LHCN-M2 (cell line): ENCODE measurements at regions not wholly inside any gene's neighbourhood (a gene's known extent, or its start where the extent isn't known, plus 50 kb on each side); places are given as distances from the start of the nearest gene placed in this dataset.

ENCODE experiments used
- DNase-seq: peaks from one replicate; pipeline ENCODE4 v3.0.0-alpha.2; 2012; ENCODE audit warnings: low read depth

- no peak for DNase-seq
Observed at GRCh38 chr15:70267306-70267705, 169.6 kb upstream of the TLE3 start.

GRCh38 chr15:70266412-70267121, 168.8 kb upstream of the TLE3 start:
- DNase-seq = peak; percentile 78

DNA sequence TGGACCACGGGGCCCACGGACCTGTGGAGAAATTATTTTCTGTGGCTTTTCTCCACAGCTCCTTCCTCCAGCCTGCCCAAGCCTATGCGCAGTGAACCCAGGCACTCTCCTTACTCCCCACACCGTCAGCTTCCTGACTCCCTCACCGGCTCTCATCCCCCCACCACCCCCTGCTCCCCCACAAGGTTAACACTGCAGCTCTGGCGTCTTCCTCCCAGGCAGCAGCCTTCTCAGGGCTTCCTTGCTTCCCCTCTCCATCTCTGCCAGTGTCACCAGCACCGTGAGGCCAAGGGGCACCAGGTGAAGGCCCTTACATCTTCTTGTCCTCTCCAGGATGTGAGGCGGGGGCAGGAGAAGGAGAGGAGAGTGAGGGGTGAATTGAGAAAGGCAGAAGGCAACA, 168.3 kb upstream of the TLE3 start:
- no peak for DNase-seq

DNA sequence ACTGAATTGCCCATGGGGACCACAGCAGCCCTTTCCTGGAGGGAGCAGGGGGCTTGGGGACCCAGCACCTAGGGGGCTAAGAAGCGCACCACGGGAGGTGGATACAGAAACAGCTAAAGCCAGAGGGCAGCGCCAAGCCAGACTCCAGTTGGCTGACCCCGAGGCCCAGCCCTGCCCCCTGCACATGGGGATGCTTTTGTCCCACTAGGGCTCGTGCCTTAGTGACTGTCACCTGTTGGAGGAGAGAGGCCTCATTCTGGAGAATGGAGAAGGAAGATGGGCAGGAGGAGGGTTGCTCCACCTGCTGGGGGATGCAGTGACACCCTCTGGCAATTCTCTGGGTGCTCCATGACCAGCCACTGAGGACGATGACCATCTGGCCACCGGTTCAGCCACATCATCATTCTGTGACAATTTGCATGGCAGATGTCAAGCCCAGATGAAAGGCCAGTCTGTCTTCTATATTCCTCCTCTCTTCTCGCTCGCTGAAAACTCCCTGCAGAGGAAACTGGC, 167.8 kb upstream of the TLE3 start:
- no peak for DNase-seq

GRCh38 chr15:70264738-70265465, 167.2 kb upstream of the TLE3 start:
- no peak for DNase-seq

DNA sequence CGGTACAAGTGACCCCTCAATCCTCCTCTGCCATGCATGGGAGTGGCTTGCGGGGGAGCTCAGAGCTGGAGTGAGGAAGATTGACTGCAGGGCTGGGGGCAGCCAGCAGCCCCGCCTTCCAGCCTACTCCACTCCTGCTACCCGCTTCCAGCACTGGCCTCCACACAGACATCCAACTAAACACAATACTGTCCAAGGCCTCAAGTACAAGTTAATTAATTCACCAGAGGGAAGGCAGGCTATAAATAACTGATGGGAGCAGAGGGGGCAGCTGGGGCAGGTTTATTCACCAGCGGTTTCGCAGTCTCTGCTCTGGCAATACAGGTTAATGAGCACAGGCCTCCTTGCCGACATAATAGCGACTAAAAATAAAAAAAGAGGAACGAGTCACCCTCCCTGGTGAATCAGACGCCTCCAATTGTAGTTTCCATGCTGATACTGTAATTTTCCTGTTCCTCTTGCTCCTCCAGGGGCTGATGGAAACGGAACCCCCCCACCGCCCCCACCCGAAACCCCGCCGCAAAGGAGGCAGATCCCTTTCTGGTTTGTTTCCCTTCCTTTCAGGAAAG, 166.4 kb upstream of the TLE3 start:
- DNase-seq = peak; percentile 34

- DNase-seq = no peak
Observed at GRCh38 chr15:70262591-70263274, 165.0 kb upstream of the TLE3 start.

- no peak for DNase-seq
Observed at GRCh38 chr15:70262171-70262570, 164.5 kb upstream of the TLE3 start.

GRCh38 chr15:70261083-70261482, 163.4 kb upstream of the TLE3 start:
- no peak for DNase-seq

DNA sequence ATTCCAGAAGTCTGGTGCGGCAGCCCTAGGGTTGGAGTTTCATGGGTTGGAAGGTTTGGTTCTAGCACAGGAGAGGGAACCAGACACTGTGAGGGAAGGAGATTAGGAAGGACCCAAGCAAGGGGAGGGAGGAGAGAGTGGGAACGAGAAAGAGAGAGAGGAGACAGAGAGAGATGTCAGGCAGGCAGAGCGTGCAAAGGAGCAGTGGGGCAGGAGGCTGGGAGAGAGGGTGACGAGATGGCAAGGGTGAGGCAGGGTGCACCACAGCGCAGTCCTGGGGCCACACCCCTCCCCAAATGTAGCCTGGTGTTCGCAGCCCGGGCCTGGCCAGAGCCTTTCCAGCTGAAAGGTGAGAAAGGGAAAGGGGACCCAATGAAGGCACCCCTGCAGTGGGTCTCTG, 162.9 kb upstream of the TLE3 start:
- DNase-seq = no peak

DNA sequence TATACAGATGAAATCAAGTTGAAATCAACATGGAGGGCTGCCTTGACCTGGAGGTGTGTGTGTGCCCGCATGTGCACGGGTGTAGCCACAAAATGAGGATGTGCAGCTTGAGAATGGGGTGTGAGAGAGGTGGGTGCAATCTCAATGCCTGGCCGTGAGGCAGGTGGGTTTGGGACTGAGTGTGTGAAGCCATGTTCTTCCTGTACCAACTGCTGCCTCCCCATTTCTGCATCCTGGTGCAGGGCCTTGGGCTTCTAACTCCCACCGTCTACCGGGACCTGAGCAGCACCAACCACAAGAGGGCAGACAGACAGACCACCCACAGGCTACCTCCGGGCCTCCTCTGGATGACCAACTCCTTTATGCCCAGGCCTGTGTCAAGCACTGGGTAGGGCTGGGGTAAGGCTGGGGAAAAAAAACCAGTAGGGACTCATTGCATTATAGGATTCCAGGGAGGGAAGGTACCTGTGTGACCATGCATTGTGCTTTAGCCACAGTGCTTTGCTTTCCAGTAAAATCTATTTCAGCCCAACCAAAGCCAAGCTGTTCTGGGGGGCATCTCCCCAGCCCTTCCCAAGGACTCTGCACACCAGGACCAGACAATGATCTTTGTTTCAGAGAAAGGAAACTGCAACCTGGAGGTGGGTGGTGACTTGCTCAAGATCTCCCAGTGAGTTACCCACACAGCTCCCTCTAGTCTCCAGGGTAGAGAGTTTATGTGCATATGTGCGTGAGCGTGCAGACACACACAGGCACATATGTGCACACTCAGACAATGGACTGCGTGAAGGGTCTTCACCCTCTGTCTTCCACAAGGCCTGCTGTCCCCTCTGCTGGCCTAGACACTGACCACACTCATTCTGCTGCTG, 162.2 kb upstream of the TLE3 start:
- DNase-seq = no peak

DNA sequence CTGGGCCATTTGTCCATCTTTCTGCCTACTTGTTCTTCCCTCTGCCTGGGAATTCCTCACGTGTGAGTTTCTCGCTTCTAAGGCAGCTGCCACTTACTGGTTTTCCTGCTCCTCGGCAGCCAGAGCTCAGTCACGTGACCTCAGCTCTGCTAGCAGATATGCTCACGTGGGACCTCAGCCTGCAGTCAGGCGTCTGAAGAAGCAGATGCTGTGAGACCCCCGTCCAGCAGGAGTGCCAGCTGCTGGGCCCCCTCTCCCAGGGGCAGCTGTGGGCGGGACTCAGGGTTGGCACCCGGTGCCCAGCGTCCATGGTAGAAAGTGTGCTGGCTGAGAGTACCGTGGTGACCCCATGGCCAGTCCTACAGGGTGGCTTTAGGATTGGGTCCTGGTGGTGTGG, 161.3 kb upstream of the TLE3 start:
- DNase-seq = peak; percentile 92

- DNase-seq = no peak
Observed at GRCh38 chr15:70258369-70259027, 160.8 kb upstream of the TLE3 start.

DNA sequence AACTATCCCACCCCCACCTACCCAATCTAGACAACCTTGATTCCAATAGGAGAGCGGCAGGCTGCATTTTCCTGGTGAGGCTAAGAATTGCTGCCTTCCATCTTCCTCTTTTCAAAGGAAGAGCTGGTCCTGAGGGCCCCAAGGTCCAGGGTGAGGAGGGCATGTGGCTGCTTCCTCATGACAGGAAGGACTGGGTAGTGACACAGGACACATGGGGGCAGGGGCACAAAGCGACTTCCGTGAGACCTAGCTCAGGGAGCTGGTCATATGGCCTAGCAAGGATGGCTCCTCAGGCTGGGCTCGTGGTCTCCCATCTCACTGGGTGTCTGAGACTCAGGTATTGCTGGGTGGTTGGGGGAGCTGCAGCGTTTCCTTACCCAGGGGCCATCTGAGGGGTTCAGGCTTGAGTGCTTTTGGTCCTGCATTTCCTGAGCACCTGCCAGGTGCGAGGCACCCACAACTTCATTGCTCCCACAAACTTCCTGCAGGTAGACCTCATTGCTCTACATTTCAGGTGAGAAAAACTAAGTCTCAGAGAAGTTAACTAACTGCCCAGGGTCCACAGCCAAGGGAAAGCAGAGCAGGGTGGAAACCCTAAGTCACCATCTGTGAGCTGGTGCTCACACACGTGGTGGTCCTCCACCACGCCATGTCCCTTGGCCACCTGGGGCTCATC, 160.0 kb upstream of the TLE3 start:
- no peak for DNase-seq

- DNase-seq = no peak
Observed at GRCh38 chr15:70257047-70257446, 159.3 kb upstream of the TLE3 start.

- DNase-seq = no peak
Observed at GRCh38 chr15:70254311-70254869, 156.7 kb upstream of the TLE3 start.

- no peak for DNase-seq
Observed at GRCh38 chr15:70253461-70254156, 155.9 kb upstream of the TLE3 start.

GRCh38 chr15:70252951-70253320, 155.2 kb upstream of the TLE3 start:
- no peak for DNase-seq
